HG03095 (cell line): ENCODE measurements at regions not wholly inside any gene's neighbourhood (a gene's known extent, or its start where the extent isn't known, plus 50 kb on each side); places are given as distances from the start of the nearest gene placed in this dataset.

Source experiments
- ATAC-seq: cut with Tn5 transposase; IDR thresholded peaks from one replicate; pipeline ENCODE4 v1.9.1; 2021; ENCODE audit warnings: moderate library complexity; ENCODE audit not compliant: unreplicated experiment

- no peak for ATAC-seq
These were observed 274.9 kb upstream of the LRRC7 start for GRCh38 chr1:69292833-69293232.

DNA sequence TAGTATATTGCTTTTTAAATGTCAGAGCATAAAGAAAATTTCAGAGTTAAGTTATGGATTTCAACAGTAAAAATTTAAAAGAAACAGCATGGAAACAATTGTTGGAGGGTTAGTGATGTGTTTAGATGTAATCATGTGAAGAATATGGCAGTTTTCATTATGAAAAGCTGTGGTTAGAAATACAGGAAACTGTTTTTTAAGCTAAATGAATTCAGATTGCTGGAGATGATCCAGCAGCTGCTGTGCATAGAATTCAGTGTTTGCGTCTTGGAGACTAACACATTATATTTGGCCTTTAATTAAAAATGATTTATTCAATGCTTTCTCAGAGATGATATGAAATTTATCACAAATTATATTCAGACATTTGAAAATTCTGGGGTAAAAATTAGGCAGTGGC, 273.6 kb upstream of the LRRC7 start:
- ATAC-seq: no peak

- ATAC-seq: no peak
These were observed 272.5 kb upstream of the LRRC7 start for GRCh38 chr1:69295265-69295664.

DNA sequence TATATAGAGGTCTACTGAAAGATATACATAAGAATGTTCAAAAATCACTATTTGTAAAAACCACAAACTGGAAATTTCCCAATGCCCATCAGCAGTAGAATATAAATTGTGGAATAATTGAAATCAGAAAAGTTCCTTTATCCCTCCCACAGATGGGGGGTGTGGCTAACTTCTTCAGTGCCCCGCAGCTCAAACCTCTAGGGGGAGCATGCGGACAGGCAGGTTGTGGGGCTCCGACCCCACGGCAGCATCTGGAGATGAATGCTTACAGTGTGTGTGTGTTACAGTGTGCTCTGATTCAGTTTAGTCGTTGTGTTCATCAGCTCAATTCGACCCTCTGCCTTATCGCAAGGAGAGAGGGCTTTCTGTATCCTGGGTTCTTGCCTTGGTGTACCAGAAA, 262.1 kb upstream of the LRRC7 start:
- ATAC-seq: no peak

GRCh38 chr1:69312055-69312732, 255.5 kb upstream of the LRRC7 start:
- no peak for ATAC-seq

DNA sequence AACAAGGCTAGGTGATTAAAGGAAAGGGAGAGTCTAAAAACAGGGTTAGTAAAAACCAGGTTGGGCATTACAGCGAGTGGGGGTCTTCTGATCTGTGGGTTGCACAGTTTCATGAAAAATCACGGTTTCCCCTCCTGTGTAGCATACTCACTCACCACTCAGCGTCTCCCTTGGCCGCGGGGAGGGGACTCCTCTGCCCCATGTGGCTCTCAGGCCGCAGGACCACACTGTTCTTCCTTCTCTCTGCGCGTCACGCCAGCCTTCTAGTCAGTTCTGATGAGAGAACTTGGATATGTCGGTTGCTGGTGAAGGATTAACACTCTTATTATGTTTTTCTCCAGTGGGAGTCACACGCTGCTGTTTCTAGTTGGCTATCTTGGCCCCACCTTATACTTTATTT, 254.6 kb upstream of the LRRC7 start:
- no peak for ATAC-seq

- no peak for ATAC-seq
These were observed 252.3 kb upstream of the LRRC7 start for GRCh38 chr1:69315416-69315815.

GRCh38 chr1:69315823-69316222, 251.9 kb upstream of the LRRC7 start:
- ATAC-seq: no peak

DNA sequence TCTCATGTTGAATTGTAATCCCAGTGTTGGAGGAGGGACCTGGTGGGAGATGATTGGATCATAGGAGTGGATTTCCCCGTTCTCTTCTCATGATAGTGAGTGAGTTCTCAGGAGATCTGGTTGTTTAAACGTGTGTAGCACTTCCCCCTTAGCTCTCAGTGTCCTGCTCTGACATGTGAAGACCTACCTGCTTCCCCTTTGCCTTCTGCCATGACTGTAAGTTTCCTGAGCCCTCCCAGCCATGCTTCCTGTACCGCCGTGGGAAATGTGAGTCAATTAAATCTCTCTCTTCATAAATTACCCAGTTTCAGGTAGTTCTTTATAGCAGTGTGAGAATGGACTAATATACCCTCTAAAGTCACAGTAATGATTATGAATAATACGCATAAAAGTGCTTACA, 248.4 kb upstream of the LRRC7 start:
- no peak for ATAC-seq

- peak; percentile 66 for ATAC-seq
These were observed 246.9 kb upstream of the LRRC7 start for GRCh38 chr1:69320757-69321211.

- ATAC-seq: no peak
These were observed 246.4 kb upstream of the LRRC7 start for GRCh38 chr1:69321311-69321710.

DNA sequence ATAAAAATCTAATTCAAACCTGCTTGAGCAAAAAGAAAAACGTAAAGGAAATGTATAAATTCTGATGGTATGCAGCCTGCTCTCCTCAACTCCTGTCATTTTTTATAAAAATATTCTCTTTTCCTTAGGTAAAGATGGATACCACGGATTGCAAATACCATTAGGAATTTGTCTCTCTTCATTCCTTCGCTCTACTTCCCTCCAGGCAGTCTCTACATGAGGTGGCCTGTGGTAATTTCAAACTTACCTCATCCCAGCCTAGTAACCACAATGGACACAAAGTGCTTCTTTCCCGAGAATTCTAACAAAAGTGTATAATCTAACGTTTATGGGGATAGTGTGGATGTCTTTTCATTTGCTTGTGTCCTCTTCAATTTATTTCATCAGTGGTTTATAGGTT, 239.5 kb upstream of the LRRC7 start:
- no peak for ATAC-seq

DNA sequence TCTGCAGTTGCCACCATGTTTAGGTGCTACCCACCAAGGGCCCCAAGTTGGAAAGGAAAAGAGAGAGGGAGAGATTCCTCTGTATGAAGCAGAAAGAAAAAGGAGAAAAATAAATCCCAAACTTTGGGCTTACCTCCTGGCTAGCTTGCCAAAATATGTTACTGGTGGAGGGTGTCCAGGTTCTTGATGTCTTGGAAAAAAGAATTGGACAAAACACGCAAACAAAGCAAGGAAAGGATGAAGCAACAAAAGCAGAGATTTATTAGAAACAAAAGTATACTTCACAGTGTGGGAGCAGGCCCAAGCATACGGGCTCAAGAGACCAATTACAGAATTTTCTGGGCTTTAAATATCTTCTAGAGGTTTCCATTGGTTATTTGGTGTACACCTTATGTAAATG, 204.5 kb upstream of the LRRC7 start:
- ATAC-seq: no peak

- no peak for ATAC-seq
These were observed 194.2 kb upstream of the LRRC7 start for GRCh38 chr1:69373520-69373919.

DNA sequence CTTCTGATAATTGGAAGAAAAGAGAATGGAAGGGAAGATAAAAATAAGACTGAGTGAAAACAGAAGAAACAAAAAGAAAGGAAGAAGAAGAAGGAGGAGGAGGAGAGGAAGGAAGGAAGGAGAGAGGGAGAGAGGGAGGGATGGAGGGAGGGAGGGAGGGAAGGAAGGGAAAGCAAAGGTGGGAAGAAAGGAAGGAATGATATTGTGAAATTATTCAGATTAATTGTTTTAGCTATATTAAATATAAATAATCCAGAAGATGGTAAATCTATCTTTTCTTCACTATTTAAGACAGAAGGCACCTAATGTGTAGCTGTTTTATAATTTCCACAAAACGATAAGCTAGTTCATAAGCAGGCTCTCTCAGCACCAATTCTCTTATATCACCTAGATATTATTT, 191.3 kb upstream of the LRRC7 start:
- no peak for ATAC-seq

DNA sequence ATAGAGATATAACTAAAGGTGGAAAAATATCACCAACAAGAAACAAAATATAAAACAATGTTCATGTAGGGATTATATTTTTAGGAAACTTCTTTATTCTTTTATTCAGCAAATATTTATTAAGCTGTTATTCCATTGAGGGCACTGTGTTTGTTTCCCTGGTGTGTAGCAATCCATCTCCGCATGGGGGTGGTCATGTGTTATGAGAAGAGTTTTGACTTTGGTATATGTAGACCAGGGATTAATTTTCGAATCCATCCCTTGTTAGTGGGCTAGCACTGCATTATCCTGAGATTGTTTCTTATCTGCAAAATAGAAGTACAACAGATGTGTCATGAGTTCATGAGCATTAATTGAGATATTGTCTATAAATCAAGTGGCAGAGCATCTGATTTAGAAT, 190.2 kb upstream of the LRRC7 start:
- no peak for ATAC-seq

GRCh38 chr1:69388044-69388443, 179.7 kb upstream of the LRRC7 start:
- ATAC-seq: no peak

DNA sequence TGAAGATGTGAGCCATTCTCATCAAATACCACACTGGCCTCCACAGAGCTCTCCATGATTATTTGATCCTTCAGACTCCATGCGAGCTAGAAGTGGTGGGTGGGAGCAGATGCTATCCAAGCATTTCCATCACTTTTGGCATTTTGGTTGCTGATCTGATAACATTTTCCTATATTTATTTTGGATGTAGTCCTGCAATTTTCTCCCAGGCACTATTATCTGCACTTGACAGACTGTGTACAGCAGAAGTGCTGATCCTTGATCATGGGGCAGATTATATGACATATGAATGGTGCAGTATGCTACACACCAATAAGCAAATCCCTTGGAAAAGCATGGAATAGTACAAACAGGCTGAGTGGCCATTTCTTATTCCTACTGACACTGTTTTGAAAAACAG, 167.6 kb upstream of the LRRC7 start:
- ATAC-seq: no peak

DNA sequence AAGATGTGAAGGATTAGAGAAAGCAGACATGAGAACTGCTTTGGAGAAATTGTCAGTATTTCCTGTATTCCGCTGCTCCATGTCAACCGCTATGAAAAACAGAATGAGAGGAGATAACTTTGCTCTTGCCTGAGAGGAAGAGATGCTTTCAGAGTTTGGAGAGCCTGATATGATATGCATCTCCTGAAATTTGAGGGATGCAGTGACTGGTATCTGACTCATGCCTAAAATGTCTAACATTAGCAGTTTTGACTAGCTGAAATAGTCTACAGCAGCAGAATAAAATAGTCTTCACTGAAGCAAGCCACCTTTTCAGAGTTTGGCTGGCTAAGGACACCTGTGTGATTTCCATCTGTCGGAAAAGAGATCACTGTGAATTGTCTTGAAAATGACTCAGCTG, 165.8 kb upstream of the LRRC7 start:
- ATAC-seq: no peak

GRCh38 chr1:69403756-69404320, 163.9 kb upstream of the LRRC7 start:
- no peak for ATAC-seq

DNA sequence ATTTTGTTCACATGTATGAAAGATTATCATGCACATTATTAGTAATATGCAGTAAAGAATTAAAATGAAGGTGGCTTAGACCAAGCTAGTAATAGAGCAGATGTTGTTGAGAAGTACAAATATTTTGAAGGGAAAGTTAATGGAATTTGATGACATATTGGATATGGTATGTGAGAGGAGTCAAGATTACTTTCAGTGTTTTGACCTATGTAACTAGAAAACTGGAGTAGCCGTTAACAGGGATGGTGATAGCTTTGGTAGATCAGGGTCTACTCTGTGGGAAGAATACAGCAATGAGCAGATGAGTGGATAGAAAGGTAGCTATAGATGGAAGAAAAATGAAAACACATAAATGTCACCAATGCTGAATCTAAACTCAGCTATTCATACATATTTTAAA, 163.2 kb upstream of the LRRC7 start:
- no peak for ATAC-seq

- no peak for ATAC-seq
These were observed 161.5 kb upstream of the LRRC7 start for GRCh38 chr1:69406244-69406643.
